ENCODE measurements at regions not wholly inside any gene's neighbourhood (a gene's known extent, or its start where the extent isn't known, plus 50 kb on each side); places are given as distances from the start of the nearest gene placed in this dataset.

GRCh38 chr20:52432740-52433139 lies 241.2 kb upstream of the ZFP64 start:
- TF ChIP-seq POLR2A (IDR thresholded peaks at IDR 0.05) (no peak), CTCF (IDR thresholded peaks at IDR 0.05) (no peak)

All from Peyer's patch (tissue), 4 donors.